ENCODE measurements at regions not wholly inside any gene's neighbourhood (a gene's known extent, or its start where the extent isn't known, plus 50 kb on each side); places are given as distances from the start of the nearest gene placed in this dataset.

DNA sequence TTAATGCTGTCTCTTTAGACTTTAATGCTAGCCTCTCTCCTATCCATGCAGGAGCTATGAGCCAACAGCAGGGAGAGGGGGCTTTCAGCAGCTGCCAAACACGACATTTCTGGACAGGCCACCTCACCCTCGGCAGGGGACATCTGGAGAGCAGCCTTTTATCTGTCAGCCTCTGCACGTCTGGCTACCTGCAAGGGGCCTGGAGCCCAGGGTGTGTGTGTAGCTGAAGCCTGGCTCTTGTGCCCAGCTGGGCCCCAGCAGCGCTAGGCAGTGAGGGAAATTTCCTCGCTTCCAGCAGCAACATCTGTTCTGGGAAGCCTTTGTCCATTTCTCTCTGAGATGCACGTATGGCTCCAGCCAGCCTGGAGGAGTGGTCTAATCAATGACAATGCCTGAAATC is 728.7 kb upstream of the ID2 start:
- DNase-seq (ENCODE audit: low read depth), result no peak

- DNase-seq (ENCODE audit: low read depth), result no peak
Measured at GRCh38 chr2:7954234-7954633, 727.6 kb upstream of the ID2 start.

GRCh38 chr2:7956126-7956689 is 725.6 kb upstream of the ID2 start:
- no peak for DNase-seq (ENCODE audit: low read depth)

DNA sequence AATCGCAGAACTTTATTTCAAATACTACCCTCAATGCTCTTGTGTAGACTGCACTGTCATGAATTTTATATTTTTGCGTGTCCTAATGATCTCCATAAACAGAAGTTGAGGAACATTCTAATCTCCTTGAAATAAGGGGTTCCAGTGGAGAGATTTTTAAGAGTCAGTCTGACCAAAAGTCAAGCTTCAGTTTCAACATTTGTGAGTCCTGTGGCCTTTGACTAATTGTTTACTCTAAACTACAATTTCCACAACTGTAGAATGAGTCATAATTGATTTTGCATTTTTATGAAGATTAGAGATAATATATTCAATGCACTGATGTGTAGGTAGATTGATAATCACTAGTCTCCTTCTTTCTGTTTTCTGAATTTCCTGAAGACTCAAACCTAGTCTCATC is 720.3 kb upstream of the ID2 start:
- DNase-seq (ENCODE audit: low read depth), result no peak

- DNase-seq (ENCODE audit: low read depth), result no peak
Measured at GRCh38 chr2:7962161-7962560, 719.7 kb upstream of the ID2 start.

GRCh38 chr2:7963787-7964186 is 718.1 kb upstream of the ID2 start:
- no peak for DNase-seq (ENCODE audit: low read depth)

DNA sequence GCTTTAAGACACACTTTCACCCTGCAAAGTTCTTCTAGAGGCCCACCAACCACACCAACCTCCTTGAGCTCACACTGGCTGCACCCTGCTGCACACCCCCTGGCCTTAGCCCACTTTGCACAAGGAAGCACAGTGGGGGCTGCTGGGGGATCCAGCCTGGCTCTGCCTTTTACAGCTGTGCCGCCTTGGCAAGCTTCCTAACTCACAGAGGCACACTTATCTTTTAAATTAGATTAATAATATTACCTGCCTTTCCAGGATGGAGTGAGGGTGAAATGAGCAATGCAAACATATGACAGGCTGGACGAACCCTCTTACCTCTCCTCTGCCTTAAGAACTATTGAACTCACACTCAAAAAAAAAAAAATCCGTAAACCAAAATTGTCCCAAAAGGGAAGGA is 715.8 kb upstream of the ID2 start:
- DNase-seq (ENCODE audit: low read depth), result no peak

DNA sequence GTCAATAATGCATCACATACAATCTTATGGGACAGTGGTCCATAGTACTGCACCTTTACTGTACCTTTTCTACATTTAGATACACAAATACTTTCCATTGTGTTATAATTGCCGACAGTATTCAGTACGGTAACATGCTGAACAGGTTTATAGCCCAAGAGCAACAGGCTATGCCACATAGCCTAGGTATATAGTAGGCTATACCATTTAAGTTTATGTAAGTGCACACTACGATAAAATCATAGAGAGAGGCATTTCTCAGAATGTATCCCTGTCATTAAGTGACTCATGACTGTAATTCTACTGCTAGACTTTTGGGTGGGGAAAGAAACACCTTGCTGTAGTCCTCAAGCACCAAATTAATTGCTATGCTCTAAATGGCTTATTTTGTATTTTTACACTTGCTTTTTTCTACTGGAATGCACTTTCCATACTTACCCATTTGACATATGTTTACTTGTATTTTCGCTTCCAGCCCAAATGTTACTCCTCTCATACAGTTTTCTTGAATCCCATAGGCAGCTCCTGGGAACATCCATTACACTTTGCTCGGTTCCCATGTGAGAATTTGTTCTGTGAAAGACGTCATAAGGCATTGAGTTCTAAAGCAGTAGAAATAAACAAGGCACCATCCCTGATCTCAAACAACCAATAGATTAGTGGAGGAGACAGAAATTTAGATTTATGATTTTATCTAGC is 714.0 kb upstream of the ID2 start:
- no peak for DNase-seq (ENCODE audit: low read depth)

DNA sequence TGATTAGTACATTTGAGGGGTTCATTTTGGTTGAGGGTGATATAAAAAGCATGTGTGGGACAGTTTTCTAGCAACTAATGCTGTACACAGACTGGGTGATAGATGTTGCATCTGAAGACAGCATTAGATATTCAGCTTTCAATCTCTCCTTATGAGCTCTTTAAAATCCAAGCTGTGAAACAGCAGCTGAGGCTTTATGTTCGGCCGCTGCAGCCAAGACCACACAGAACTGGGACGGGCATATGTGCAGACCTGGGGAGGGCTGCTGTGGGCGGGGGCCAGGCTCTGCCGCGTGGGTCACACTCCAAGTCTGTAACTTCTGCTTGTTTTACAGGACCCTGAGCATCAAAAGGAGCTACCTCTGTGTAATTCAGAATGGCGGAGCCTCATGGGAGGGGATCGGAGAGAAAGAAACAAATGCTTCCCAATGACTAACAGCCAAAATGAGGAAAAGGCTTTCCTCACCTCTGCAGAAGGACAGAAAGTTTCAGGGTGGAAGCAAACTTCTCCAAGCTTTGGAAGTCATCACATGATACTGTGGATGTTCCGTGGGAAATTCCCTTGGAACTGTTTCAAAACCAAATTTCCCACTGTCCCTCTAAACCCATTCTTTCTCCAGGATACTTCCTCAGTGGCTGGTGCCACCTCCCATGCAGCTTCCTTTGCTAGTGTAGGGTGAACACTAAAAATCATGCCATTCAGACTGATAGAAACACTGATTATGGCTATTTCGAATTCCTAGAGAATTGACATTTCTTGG is 711.9 kb upstream of the ID2 start:
- no peak for DNase-seq (ENCODE audit: low read depth)

DNA sequence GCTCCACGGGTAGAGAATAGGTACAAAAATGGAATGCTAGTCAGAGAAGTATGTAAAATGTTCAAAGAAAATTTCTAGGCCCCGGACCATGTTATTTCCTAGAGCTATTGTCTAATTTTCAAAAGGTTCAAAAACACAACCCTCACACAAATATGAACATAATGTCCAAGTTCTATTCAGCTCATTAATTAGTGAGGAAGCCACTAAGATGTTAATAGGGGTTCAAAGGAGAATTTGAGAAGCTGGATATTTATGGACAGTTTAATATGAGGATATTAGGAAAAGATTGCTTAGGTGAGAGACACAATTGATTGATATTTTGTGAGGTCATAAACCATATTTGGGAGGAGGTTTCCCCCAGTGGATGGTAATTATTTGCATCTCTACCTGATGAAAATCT is 710.6 kb upstream of the ID2 start:
- no peak for DNase-seq (ENCODE audit: low read depth)

GRCh38 chr2:7971841-7972240 is 710.0 kb upstream of the ID2 start:
- no peak for DNase-seq (ENCODE audit: low read depth)

GRCh38 chr2:7972670-7973069 is 709.2 kb upstream of the ID2 start:
- DNase-seq (ENCODE audit: low read depth), result no peak

- no peak for DNase-seq (ENCODE audit: low read depth)
Measured at GRCh38 chr2:7973801-7974480, 707.9 kb upstream of the ID2 start.

- DNase-seq (ENCODE audit: low read depth), result no peak
Measured at GRCh38 chr2:7974936-7975335, 706.9 kb upstream of the ID2 start.

- no peak for DNase-seq (ENCODE audit: low read depth)
Measured at GRCh38 chr2:7976206-7976605, 705.6 kb upstream of the ID2 start.

- DNase-seq (ENCODE audit: low read depth), result no peak
Measured at GRCh38 chr2:7977981-7978380, 703.9 kb upstream of the ID2 start.

GRCh38 chr2:7982054-7982453 is 699.8 kb upstream of the ID2 start:
- DNase-seq (ENCODE audit: low read depth), result no peak

DNA sequence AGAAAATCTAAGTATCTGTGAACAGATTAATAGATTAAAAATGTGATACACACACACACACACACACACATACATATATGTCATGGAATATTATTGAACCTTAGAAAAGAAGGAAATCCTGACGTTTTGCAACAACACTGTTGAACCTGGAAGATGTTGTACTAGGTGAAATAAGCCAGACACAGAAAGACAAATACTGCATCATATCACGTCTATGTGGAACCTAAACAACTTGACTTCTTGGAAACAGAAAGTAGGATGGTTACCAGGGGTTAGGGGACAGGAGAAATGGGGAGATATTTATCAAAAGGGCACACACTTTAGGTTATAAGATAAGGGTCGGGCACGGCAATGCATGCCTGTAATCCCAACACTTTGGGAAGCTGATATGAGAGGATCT is 698.4 kb upstream of the ID2 start:
- no peak for DNase-seq (ENCODE audit: low read depth)

DNA sequence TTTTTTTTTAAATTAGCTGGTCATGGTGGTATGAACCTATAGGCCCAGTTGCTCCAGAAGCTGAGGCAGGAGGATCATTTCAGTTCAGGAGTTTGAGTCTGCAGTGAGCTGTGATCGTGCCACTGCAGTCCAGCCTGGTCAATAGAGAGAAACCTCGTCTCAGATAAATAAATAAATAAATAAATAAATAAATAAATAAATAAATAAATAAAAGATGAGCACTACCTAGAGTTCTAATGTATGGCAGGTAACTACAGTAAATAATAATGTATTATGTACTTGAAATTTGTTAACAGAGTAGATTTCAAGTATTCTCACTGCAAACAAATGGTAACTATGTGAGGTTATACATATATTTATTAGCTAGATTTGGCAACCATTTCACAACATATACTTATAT is 697.9 kb upstream of the ID2 start:
- DNase-seq (ENCODE audit: low read depth), result no peak

DNA sequence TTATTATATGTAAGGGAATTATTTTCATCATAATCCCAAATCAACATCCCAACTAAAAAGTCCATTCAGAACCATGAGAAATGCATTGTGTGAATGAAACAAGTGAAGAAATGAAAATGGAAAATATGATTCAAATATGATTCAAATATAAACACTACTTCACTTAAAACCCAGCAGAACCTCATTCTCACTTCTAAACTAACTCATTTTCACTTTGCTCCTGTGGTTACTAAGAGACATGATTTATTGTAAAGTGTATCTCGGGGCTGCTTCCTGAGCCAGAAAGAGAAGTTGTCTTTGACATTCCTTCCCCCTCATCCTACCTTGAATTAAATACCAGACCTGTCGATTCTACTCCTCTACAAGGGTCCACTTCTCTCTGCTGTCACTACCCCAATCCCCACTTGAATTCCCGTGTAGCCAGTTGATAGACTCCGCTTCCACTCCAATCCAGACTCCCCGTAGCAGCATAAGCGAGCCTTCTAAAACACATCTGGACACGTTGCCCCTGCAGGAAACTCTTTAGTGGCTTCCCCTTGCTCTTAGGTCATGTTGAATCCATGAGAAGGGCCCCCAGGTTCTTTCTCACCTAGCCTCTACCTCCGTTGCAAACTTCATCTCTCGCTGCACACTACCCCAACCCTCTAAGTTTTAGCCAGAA is 697.0 kb upstream of the ID2 start:
- no peak for DNase-seq (ENCODE audit: low read depth)

- no peak for DNase-seq (ENCODE audit: low read depth)
Measured at GRCh38 chr2:7986431-7986830, 695.4 kb upstream of the ID2 start.

DNA sequence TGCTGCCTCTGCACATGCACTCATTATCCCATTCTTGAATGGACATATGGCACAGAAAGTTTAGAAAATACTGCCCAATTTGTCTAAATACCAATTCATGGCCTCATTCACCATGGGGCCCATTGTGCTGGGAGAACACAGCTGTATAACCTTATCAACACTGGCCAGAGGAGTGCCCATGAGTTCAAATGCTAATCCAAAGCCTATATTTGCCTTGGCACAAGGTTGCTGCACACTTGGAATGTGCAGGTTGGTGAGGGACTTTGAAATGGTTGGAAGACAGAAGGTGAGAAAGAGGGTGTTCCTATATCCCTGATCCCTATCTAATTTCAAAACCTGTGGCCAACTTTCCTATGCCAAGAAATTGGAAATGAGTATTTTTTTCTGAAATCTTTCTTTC is 693.9 kb upstream of the ID2 start:
- DNase-seq (ENCODE audit: low read depth), result no peak

All from HT1080 (cell line).